Activated naive CD8-positive, alpha-beta T cell treated with anti-CD3 and anti-CD28 coated beads, Interleukin-2, amount 10 ng/mL, durations not matched to agents 7 days and 5 days (primary cell): ENCODE measurements at regions not wholly inside any gene's neighbourhood (a gene's known extent, or its start where the extent isn't known, plus 50 kb on each side); places are given as distances from the start of the nearest gene placed in this dataset.
A peak's percentile ranks its signal among the peaks of the same experiment; 100 is the strongest.
"Not testable (repeated sequence)": the region's sequence is repeated elsewhere in the genome, so short reads cannot be mapped to it uniquely, and the experiment has no call there.

Experiments used
- ATAC-seq: fragments of 150-1000 bp; cut with Tn5 transposase; one replicate; pipeline ENCODE4 v1.10.0; 2021; ENCODE audit warnings: low read depth, moderate library complexity
- POLR2A ChIA-PET: fragments of 350-600 bp; sonication (Branson Sonifier 250); formaldehyde crosslinking; loops from one replicate; lab custom pipeline; 2021; ENCODE audit warnings: antibody characterized with exemption; lab: Charles Lee
- DNase-seq: peaks from one replicate; pipeline ENCODE4 v3.0.0; 2021
- H3K27ac Mint-ChIP-seq: one replicate; pipeline ENCODE4 v1.8.0; 2022; ENCODE audit warnings: mild to moderate bottlenecking, mixed read lengths
- H3K27me3 Mint-ChIP-seq: one replicate; pipeline ENCODE4 v1.8.0; 2022; ENCODE audit warnings: mild to moderate bottlenecking, moderate library complexity, mixed read lengths
- H3K36me3 Mint-ChIP-seq: one replicate; pipeline ENCODE4 v1.8.0; 2021; ENCODE audit warnings: mild to moderate bottlenecking, mixed read lengths
- H3K4me1 Mint-ChIP-seq: one replicate; pipeline ENCODE4 v1.8.0; 2021; ENCODE audit warnings: mixed read lengths
- H3K4me3 Mint-ChIP-seq: one replicate; pipeline ENCODE4 v1.8.0; 2022; ENCODE audit warnings: mild to moderate bottlenecking, moderate library complexity, mixed read lengths
- H3K9me3 Mint-ChIP-seq: one replicate; pipeline ENCODE4 v1.8.0; 2021; ENCODE audit warnings: mixed read lengths

DNA sequence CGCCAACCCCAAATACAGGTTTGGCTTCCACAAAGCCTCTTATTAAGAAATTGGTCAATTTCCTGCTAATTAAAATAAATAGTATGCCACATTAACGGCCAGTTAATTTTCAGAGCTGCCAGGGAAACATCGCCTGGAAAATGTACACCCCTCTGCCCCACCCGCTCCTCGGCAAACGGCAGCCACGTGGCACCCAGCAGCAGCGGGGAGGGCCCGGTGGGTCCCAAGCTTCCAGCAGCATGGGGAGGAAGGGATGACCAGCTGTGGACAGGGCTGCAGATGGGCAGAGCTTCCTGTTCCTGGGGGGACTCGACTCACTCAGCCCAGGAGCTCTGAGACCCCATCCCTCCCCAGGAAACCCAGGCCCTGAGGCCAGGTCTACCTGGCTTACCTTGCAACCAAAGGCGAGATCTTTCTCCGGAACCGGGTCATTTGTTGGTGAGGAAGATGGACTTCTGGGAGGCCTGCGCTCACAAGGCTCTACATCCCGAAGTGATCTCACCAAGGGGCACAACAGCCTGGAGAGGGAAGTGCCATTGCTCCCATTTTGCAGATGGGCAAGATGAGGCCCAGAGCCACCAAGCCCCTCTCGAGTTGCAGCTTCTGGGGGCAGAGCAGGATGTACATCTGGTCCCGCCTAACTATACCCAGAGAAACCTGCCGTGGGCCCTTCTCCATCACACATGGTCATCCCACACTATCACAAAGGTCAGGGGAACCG is 68.3 kb downstream of the IGLL1 start:
- Mint-ChIP-seq H3K4me1 (no peaks in the 10 kb centered on the region), H3K27ac (no peak overlapping the region), H3K9me3 (no peaks in the 10 kb centered on the region), H3K4me3 (no peak overlapping the region), H3K27me3 (peaks cover 4% of the 10 kb centered on the region), H3K36me3 (no peaks in the 10 kb centered on the region)
- POLR2A ChIA-PET, result no interaction called here
- no peak for ATAC-seq
- DNase-seq, result no peak

DNA sequence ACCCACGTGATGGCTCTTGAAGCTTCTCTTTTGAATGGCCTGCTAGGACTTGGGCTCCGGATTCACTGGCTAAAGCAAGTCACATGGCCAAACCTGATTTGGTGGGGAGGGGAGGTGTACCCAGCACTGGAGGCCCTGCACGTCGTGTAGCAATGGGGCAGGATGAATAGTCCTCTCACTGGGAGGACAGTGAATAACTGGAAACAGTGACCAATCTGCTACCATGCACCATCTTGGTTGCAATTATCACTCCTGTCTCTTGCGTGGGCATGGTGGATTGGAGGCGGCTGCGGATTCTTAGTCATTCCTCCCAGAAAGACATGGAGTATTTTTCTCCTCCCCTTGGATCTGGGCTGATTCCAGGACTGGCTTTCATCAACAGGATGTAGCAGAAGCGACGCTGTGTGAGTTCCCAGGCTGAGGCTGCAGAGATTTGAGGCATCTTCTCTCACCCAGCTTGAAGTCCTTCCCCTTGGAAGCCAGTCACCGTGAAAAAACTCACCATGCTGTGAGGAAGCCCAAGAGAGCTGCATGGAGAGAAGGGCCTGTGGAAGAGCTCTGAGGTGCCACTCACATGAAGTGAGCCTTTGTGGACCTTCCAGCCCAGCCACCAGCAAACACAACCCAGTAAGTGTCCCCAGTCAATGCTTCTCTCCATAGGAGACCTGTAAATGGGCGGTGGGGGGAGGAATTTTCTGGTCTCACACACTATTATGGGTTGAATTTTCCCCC is 70.4 kb downstream of the IGLL1 start:
- no peaks in the 10 kb centered on the region for H3K4me1 Mint-ChIP-seq
- H3K4me3 Mint-ChIP-seq, result no peak overlapping the region
- H3K9me3 Mint-ChIP-seq, result no peaks in the 10 kb centered on the region
- ATAC-seq, result no peak
- no peaks in the 10 kb centered on the region for H3K36me3 Mint-ChIP-seq
- POLR2A ChIA-PET, result no interaction called here
- H3K27ac Mint-ChIP-seq, result no peak overlapping the region
- H3K27me3 Mint-ChIP-seq, result peaks cover 4% of the 10 kb centered on the region
- DNase-seq, result no peak

DNA sequence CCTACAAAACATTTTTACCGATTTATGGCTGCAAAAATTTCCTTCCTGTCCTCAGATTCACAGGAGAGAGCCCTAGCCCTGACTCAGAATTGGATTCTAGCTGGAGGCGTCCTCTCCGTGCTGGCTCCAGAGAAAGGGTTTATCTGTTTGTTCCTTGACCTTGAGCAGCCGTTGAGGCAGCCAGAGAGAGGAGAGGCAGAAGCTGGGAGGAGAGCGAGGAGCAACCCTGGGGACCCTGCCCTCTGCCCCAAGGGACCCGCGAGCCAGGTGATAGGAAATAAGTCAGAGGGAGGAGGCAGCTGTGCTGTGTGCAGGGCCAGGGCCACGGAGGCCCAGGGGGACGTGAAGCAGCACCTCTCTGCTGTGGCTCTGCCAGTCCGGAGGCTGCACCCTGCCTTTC is 75.6 kb downstream of the IGLL1 start:
- POLR2A ChIA-PET, result no interaction called here
- Mint-ChIP-seq H3K9me3 (no peaks in the 10 kb centered on the region), H3K4me3 (no peak overlapping the region), H3K27ac (no peak overlapping the region), H3K27me3 (peaks cover 2% of the 10 kb centered on the region), H3K4me1 (no peaks in the 10 kb centered on the region), H3K36me3 (no peaks in the 10 kb centered on the region)
- peak; percentile 7 for DNase-seq
- no peak for ATAC-seq

DNA sequence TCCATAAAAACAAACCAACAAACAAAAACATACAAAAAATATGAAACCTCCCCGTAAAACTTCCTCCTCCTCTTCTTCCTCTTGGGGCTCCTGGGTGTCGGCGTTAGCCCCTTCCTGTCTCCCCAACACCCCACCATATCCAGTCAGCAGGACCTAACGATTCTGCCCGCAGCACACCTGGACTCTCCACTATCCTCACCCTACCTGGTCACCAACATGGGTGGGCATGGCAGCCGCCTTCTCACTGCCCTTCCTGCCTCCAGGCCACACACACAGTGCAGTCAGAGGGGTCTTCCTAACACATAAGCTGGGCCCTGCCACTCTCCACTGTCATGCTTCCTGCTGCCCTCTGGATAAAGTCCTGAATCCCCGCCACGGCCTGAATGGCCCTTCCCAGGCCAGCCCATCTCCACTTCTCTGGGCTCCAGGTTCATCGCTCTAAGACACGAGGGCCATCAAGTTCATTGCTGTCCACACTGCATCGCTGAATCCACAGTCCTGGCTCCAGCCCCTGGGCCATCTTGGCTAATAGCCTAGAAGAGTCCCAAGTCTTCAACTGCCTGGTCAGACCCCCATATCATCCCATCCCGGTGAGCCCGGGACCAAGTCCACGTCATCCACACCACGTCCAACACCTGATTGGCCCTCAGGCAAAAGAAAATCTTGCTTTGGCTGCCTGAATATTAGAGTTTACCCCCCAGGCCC is 76.2 kb downstream of the IGLL1 start:
- Mint-ChIP-seq H3K27me3 (peaks cover 2% of the 10 kb centered on the region), H3K4me1 (no peaks in the 10 kb centered on the region), H3K36me3 (no peaks in the 10 kb centered on the region), H3K9me3 (no peaks in the 10 kb centered on the region), H3K4me3 (no peak overlapping the region), H3K27ac (no peak overlapping the region)
- no peak for ATAC-seq
- peak; percentile 12 for DNase-seq
- POLR2A ChIA-PET, result no interaction called here

DNA sequence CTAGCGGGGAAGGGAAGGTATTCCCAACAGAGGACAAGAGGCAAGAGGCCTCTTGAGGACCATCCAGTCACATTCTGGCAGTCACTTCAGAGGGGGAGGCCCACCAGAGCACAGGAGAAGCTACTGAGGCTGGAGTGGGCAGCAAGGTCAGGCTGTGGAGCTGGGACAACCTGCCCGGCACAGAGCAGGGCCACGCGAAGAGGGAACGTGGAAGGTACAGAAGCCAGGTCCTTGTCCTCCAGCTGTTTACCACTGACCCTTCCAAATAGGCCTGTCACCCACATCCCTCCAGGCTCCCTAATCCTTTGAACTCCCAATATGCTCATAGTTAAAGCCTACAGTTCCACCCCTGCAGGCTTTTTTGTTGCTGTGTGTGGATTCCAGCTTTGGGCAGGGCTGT is 76.9 kb downstream of the IGLL1 start:
- peaks cover 2% of the 10 kb centered on the region for H3K27me3 Mint-ChIP-seq
- no peak overlapping the region for H3K4me3 Mint-ChIP-seq

DNA sequence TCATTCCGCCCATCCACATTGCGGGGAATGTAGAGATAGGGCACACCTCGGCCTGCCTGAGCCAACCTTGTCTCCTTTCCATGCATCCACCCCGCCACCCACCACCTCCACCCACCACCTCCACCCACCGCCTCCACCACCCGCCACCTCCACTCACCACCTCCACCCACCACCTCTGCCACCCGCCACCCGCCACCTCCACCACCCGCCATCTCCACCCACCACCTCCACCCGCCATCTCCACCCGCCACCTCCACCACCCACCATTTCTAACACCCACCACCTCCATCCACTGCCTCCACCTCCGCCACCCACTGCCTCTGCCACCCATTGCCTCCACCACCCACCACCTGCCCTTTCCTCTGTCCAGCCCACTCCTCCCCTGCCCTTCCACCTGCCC is 78.4 kb downstream of the IGLL1 start:
- no peak overlapping the region for H3K4me3 Mint-ChIP-seq
- H3K27ac Mint-ChIP-seq, result no peak overlapping the region
- DNase-seq (no peak), ATAC-seq (no peak)
- no peaks in the 10 kb centered on the region for H3K9me3 Mint-ChIP-seq
- peaks cover 10% of the 10 kb centered on the region for H3K4me1 Mint-ChIP-seq
- H3K27me3 Mint-ChIP-seq, result peaks cover 2% of the 10 kb centered on the region
- H3K36me3 Mint-ChIP-seq, result no peaks in the 10 kb centered on the region
- POLR2A ChIA-PET, result no interaction called here

More for the DNA sequence above, 76.9 kb downstream of the IGLL1 start:
- Mint-ChIP-seq H3K27ac (no peak overlapping the region), H3K36me3 (no peaks in the 10 kb centered on the region), H3K9me3 (no peaks in the 10 kb centered on the region), H3K4me1 (peaks cover 2% of the 10 kb centered on the region)
- ATAC-seq (no peak), DNase-seq (peak; percentile 5)
- POLR2A ChIA-PET, result no interaction called here

DNA sequence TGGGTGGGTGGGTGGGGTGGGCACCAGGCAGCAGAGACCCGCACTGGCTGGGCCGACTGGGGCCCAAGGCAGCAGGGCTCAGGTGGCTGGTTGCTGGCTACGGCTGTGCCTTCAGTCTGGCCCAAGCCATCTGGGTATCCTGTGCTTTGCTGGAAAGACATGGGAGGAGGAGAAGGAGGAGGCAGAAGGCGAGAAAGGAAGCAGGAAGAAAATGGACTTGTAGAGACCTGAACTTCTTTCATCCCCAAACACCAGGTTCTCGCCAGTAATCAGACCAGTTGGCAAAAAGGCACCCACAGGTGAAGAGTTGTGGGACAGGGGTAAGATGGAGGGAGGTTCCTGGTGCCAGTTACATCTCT is 78.8 kb downstream of the IGLL1 start:
- no peak overlapping the region for H3K4me3 Mint-ChIP-seq
- POLR2A ChIA-PET, result no interaction called here

DNA sequence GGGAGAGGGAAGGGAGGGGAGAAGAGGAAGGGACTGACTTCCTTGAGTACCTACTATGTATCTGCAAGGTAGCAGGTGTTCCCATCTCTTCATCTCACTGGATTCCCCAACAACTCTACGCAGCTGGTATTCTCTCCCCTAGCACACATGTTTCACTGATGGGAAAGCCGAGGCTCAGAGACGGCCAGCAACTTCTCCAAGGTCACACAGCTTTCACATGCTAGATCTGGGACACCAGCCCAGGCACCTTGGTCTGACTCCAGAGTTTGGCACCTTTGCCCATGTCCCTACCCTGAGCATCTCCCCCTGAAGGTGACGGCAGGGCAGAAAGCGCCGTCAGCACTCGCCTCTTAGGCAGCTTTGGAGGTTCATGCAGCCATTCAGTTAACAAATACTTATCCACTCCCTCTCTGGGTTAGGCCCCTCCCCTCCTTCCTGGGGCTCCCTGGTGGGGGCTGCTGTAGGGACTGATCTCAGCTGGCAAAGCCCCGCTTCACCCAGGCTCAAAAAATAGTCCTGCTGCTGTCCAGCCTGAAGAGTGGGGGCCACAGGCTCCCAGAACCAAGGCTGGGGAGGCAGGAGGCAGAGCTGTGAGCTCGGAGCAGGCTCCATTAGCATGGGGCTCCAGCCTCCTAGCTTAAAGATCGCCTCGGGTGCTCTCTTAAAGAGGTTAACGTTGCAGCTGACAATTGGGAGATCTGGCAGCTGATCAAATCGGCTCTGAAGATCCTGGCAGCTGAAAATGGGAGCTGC is 79.4 kb downstream of the IGLL1 start:
- POLR2A ChIA-PET, result no interaction called here
- DNase-seq (no peak), ATAC-seq (no peak)
- H3K4me1 Mint-ChIP-seq, result peaks cover 19% of the 10 kb centered on the region
- no peaks in the 10 kb centered on the region for H3K36me3 Mint-ChIP-seq
- H3K27me3 Mint-ChIP-seq, result peaks cover 2% of the 10 kb centered on the region
- no peaks in the 10 kb centered on the region for H3K9me3 Mint-ChIP-seq
- H3K4me3 Mint-ChIP-seq, result no peak overlapping the region
- no peak overlapping the region for H3K27ac Mint-ChIP-seq

More for the DNA sequence above, 78.8 kb downstream of the IGLL1 start:
- no peak for DNase-seq
- Mint-ChIP-seq H3K4me1 (peaks cover 14% of the 10 kb centered on the region), H3K27ac (no peak overlapping the region), H3K36me3 (no peaks in the 10 kb centered on the region), H3K9me3 (no peaks in the 10 kb centered on the region), H3K27me3 (peaks cover 2% of the 10 kb centered on the region)
- no peak for ATAC-seq

DNA sequence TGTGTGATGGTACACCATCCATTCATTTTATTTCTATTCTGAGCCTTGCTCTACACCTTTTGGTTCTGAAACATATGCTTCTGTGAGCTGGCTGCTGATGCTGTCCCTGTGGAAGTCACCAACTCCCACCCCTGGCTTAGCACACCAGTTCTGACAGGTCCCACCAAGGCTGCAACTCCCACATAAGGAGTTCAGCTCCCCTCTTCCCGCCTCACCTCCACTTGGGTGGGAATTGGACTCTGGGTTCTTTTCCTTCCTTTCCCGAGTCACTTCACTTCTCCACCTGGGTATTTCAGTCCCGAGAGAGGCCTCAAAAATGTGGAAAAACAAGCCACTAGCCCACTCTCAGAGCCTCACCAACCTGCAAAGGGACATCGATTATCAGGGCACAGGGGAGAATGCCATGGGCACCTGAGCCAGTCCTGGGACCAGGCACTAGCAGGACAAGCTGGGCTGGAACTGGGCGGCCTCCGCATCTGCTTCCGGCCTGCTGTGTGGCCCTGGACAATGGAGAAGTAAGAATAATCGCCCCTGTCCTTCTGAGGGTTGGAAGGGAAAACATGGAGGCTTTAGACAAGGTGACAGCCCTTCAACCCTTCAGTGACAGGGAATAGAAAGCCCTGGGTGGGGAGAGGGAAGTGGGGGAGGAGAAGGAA is 80.1 kb downstream of the IGLL1 start:
- no peak overlapping the region for H3K4me3 Mint-ChIP-seq
- peaks cover 2% of the 10 kb centered on the region for H3K27me3 Mint-ChIP-seq
- no peaks in the 10 kb centered on the region for H3K36me3 Mint-ChIP-seq
- ATAC-seq, result no peak
- no peak for DNase-seq
- H3K9me3 Mint-ChIP-seq, result no peaks in the 10 kb centered on the region
- no peak overlapping the region for H3K27ac Mint-ChIP-seq
- POLR2A ChIA-PET, result no interaction called here
- peaks cover 24% of the 10 kb centered on the region for H3K4me1 Mint-ChIP-seq

DNA sequence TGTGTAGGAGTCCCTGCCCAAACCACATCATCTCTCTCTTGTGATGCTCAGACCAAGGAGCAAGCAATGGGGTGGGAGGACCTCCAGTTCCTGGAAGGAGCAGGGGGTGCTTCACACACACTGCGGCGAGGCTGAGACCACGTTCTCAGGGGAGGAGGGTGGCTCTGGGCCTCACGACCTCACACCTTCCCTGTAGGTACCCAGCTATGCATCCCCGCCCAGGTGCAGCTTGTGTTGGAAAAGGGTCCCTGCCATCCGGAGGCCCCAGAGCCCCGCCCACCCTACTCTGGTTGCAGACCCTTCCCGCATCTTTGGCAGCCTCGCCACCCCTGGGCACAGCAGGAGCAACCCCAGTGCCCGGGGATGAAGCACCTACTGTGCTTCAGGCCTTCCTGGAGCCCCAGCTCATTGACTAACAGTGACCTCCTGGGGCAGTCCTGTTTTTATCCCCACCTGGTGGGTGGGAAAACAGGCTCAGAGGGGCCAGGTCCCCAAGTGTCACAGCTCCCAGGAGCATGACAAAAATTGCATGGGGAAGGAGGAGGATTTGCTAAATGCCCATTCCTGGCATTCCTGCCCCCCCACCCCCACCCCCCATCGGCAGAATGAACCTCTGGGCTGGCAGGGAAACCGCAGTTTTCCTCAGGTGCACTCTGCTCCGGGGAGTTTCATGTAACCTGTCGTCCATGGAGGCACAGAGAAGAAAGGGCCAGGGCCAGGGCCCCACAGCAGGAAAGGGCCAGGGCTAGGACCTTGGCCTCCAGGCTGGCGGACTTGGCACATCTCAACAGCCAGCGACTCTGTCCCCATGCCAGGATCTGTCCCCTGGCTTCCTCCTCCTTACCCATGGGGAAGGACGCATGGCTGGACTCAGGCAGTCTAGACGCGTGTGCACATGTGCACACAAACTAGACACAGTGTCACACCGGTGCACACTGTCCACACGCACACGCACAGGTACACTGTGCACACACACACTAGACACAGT is 81.0 kb downstream of the IGLL1 start:
- Mint-ChIP-seq H3K36me3 (no peaks in the 10 kb centered on the region), H3K9me3 (no peaks in the 10 kb centered on the region), H3K27ac (no peak overlapping the region), H3K4me1 (peaks cover 29% of the 10 kb centered on the region), H3K4me3 (no peak overlapping the region), H3K27me3 (peaks cover 2% of the 10 kb centered on the region)
- no peak for ATAC-seq
- DNase-seq, result no peak
- POLR2A ChIA-PET, result no interaction called here

DNA sequence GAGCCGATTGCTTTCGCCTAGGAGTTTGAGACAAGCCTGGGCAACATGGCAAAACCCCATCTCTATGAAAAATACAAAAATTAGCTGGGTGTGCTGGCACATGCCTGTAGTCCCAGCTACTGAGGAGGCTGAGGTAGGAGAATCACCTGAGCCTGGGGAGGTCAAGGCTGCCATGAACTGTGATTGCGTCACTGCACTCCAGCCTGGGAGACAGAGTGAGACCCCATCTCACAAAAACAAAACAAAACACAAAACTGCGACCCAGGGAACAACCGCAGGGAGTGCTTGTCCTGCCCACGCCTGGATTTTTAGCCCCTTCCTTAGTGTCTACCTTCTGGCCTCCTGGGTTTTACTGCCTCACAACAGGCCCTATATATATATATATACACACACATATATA is 82.2 kb downstream of the IGLL1 start:
- POLR2A ChIA-PET, H3K27ac Mint-ChIP-seq, DNase-seq, H3K4me3 Mint-ChIP-seq, ATAC-seq, H3K27me3 Mint-ChIP-seq, H3K9me3 Mint-ChIP-seq, H3K36me3 Mint-ChIP-seq: not testable (repeated sequence)
- peaks cover 30% of the 10 kb centered on the region for H3K4me1 Mint-ChIP-seq
